ENCODE measurements at regions not wholly inside any gene's neighbourhood (a gene's known extent, or its start where the extent isn't known, plus 50 kb on each side); places are given as distances from the start of the nearest gene placed in this dataset.

- TF ChIP-seq CTCF (IDR thresholded peaks at IDR 0.05): no peak
- TF ChIP-seq POLR2A (IDR thresholded peaks at IDR 0.05): no peak
Measured at GRCh38 chr13:110816500-110816899, 98.4 kb downstream of the ANKRD10 start.

Data from tibial nerve (tissue), 3 donors.